T47D (cell line): ENCODE measurements at regions not wholly inside any gene's neighbourhood (a gene's known extent, or its start where the extent isn't known, plus 50 kb on each side); places are given as distances from the start of the nearest gene placed in this dataset.
A peak's percentile ranks its signal among the peaks of the same experiment; 100 is the strongest.
"Not testable (repeated sequence)": the region's sequence is repeated elsewhere in the genome, so short reads cannot be mapped to it uniquely, and the experiment has no call there.

ENCODE experiments used
- DNase-seq, 2 experiments: peaks; one replicate each; pipeline versions ENCODE4 v3.0.0 to v3.0.0-alpha.2; 2011 to 2012; ENCODE audit warnings: low read depth in 1 of 2, low spot score in 1 of 2
- JUND ChIP-seq: IDR thresholded peaks from 2 replicates; pipeline ENCODE4 v1.6.1; 2012; ENCODE audit warnings: low read depth
- in situ Hi-C: cut with HindIII; loops from 2 replicates; pipeline ENCODE4 v1.10.0; 2016; ENCODE audit warnings: low sequenced_read_pairs, low pct_unique_long_range_greater_than_20kb

DNA sequence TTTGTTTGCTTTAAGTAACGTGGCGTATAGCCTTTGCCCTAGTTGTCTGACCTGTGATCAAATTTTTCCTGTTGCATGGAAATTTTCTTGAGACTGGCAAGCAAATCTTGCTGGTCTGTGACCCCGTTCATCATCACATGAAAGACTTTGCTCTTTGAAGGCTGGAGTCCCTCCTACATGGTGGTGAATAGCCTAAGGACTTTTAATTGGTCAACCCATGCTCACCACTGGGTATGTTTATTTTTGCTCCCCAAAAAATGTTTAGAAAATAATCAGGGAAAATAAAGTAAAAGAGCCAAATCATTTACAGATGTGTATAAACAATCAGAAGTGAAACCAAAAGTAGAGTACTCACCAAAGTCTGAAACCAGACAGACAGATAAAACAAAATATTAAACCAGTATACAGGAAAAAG lies 1075.3 kb upstream of the ALCAM start:
- in situ Hi-C loops: no loop called here
- DNase-seq: no peak
- TF ChIP-seq JUND: no peak

DNA sequence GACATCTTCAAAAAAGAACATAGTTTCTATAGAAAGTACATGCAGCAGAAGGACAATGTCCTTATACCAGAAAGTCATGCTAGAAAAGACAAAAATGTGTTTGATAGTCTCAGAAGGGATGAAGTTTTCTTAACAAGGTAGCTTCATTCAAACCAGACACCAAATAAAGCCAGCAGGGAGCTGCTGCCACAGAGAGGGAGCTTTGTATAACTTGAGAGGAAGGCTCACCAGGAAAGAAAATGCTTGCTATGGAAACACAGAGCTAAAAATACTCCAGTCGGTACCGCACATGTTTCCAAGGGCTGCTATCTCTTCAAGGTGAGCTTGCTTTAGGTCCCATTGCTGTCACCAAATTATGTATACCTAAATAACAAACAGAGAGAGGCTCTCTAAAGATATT lies 1074.8 kb upstream of the ALCAM start:
- DNase-seq: peak in 1 of 2 experiments; percentile 25
- no peak for TF ChIP-seq JUND
- in situ Hi-C loops: no loop called here

DNA sequence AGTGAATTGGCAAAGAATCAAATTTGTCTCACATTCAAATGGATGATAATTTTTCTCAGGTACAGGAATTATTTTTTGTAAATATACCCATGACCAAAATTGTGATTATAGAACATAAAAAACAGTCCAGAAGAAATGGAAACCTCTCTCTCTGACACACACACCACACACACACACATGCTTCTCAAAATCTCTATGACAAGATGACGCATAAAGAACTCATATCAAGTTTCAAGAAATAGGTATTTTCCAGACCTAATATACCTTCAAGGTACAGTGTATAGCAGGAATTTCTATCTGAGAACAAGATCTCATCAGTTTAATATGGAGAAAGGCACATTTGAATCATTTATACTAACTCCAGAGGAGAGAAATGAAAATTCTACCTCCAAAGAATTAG lies 1069.1 kb upstream of the ALCAM start:
- DNase-seq: no peak
- no peak for TF ChIP-seq JUND
- in situ Hi-C loops: no loop called here

DNA sequence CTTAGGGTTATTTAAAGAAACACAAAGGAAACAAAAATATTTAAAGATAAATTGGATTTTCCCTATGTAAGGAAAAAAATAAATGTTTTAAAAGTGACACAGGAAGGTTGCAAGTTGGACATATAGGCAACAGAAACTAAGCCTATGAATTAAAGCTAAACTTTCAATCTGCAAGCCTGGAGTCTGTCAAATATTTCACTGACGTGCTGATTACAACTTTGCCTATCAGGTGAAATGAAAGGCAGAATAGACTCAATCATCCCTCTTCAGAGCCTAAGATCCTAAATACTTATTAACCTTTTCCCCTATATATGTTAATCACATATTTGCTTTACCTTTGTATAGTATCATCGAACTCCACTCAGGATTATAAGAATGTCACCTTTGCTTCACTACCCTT lies 1068.0 kb upstream of the ALCAM start:
- no peak for DNase-seq
- no peak for TF ChIP-seq JUND
- in situ Hi-C loops: no loop called here

DNA sequence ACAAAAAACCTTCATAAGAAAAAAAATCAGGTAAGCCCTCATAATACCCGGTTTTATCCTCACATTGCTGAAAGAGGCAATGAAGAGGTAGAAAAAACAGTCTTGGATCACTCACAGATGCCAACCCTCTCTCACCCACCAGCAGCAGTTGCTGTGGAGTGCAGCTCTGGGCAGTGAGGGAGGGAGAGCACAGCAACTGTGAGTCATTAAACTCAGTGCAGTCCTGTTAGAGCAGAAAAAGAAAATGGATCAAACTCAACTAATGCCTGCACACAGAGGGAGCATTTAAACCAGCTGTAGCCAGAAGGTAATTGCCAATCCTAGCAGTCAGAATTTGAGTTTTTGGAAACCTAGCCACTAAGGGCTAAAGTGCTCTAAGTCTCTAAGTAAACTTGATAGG lies 1050.6 kb upstream of the ALCAM start:
- in situ Hi-C loops: no loop called here
- DNase-seq: no peak

DNA sequence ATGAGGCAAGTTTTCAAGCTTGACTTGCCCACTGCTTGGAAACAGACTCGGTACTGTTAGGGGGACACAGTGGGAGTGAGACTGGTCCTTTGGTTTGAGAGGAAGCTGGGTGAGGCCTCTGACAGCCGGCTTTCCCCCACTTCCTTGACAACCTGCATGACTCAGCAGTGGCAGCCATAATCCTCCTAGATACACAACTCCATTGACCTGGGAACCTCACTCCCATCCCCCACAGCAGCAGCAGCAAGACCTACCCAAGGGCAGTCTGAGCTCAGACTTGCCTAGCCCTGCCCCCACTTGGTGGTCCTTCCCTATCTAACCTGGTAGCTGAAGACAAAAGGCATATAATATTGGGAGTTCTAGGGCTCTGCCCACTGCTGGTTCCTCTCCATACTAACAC lies 1043.5 kb upstream of the ALCAM start:
- DNase-seq: no peak
- TF ChIP-seq JUND: no peak
- in situ Hi-C loops: no loop called here

More for the DNA sequence above, 1050.6 kb upstream of the ALCAM start:
- no peak for TF ChIP-seq JUND

DNA sequence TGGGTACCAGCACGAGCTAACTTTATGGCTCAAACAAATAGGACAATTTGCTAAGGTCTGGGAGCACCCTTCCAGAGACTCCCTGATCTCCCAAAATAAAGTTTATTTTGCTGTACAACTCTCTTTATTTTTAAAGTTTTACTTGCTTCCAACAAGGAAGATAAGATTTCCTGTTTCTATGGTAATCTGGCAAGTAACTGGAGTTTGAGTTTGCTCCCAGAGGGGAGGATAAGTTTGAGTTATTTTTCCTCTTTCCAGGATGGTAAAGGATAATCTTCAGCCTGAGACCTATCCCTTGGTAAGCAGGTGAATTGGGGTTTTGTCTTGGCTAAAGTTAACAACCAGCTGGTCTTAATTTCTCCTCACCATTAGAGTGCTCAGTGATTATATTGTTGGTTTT lies 1019.4 kb upstream of the ALCAM start:
- DNase-seq: no peak
- no peak for TF ChIP-seq JUND
- in situ Hi-C loops: no loop called here

DNA sequence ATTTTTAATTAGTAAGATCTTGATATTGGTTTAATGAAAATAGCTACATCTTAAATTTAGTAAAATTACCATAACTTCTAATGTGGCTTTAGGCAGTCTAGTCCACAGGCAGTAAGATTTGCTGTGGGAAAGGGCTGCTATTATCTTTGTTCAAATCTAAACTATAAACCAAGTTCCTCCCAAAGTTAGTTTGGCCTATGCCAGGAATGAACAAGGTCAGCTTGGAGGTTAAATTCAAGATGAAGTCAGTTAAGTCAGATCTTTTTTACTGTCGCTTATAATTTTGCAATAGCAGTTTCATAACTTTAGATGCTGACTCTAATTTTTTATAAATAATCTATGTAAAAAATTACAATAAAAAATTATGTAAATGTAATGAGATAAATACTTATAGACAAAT lies 1016.9 kb upstream of the ALCAM start:
- in situ Hi-C loops: no loop called here
- no peak for TF ChIP-seq JUND
- no peak for DNase-seq

DNA sequence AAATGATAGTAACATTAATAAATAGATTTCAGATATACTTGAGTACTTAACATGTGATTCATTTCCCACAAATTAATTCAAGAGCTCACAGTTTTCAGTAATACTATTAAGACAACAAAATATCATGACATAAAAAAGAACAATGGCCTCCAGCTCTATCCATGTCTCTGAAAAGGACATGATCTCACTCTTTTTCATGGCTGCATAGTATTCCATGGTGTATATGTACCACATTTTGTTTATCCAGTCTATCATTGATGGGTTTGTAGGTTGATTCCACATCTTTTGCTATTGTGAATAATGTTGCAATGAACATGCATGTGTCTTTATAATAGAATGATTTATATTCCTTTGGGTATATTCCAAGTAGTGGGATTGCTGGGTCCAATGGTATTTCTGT lies 1012.8 kb upstream of the ALCAM start:
- in situ Hi-C loops: no loop called here
- no peak for TF ChIP-seq JUND
- DNase-seq: no peak

DNA sequence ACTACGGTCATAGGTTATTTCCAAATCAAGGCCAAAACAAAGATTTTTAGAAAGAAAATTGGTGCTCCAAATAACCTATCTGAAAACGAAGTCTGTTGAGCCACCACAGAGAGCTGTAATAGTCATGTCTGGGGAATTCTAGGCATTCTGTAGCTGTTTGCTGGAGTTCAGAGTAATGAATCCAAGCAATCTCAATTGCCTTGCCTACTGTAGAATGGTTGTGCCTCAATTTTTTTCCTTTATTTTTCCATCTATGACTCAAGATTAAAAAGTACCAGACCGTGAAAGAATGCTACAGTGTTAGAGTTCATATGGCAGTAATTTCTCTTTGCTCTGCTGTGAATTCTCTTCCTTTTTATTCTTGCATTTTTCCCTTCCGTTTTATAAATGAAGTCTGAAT lies 1007.2 kb upstream of the ALCAM start:
- DNase-seq: no peak
- in situ Hi-C loops: no loop called here
- TF ChIP-seq JUND: no peak

DNA sequence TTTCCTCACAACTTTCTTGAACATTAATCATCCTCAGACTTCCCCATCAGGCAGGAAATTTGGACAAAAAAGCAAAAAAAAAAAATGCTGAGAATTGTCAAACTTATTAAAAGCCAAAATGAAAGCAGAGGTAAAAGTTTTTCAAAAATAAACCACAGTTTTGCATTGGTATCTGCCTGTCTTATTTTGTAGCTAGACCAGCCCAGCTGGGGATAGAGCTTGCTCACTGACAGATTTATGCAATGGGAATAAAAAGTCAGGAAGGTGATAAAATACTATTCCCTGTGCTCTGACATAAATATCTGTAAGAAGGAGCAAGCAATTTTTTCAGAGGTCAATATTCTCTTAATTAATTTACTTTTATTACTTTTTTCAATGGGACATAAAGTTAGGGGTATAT lies 1006.7 kb upstream of the ALCAM start:
- no peak for DNase-seq

DNA sequence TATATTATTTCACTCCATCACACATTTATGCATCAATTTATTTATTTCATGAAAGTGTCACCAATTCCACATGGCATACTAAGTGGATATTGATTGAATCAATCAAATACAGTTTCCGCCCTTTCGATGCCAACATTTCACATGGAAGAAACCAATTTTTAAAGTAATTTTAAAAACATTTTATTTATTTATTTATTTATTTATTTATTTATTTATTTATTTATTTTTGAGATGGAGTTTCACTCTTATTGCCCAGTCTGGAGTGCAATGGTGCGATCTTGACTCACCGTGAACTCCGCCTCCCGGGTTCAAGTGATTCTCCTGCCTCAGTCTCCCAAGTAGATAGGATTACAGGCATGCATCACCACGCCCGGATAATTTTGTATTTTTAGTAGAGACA lies 1005.0 kb upstream of the ALCAM start:
- DNase-seq, in situ Hi-C loops: not testable (repeated sequence)

More for the DNA sequence above, 1006.7 kb upstream of the ALCAM start:
- in situ Hi-C loops: no loop called here
- TF ChIP-seq JUND: no peak

DNA sequence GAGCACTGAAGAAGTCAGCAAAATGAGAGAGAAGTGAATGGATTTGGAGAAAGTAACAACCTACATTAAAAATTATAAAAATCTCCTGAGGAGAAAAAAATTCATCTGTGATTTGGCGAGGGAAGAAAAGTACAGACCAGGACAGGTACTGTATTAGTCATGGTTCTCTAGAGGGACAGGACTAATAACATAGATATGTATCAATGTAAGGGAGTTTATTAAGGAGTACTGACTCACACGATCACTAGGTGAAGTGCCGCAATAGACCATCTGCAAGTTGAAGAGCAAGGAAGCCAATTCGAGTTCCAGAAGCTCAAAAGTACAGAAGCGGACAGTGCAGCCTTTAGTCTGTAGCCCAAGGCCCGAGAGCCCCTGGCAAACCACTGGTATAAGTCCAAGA lies 1004.4 kb upstream of the ALCAM start:
- in situ Hi-C loops: no loop called here
- TF ChIP-seq JUND: no peak
- DNase-seq: no peak

DNA sequence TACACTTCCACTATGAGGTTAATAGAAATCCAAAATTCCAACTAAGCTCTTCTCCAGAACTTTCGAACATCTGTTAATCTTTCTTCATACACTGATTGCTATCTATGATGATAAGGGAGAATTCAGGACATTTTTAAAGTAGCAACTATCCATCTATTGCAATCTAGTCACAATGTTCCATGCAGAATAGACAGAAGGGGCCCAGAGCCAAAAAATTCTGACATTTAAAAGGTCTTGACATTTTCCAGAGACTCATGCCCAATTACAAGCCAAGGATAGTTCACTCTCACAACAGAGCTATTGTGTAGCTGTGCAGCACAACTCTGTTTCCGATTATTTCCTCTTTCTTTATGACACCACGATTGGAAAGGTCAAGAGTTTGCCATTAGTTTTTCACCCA lies 999.7 kb upstream of the ALCAM start:
- in situ Hi-C loops: no loop called here
- no peak for TF ChIP-seq JUND
- DNase-seq: no peak

DNA sequence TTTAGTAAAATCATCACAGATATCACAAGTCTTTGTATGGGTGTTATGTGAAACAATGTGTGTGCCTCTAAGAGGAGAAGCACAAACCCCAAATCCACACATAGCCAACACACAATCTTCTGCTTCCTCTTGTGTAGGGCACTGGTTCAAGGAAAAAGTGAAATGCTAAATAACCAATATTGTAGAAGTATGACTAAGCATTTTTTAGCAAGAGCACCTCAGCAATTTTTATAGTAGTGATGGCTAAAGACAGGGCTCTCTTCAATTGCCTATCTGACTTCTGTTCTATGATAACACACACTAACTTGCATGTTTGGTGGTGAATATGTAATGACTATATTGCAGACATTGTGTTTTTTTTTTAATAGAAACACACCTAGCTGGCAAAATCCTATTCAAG lies 997.9 kb upstream of the ALCAM start:
- in situ Hi-C loops: no loop called here
- TF ChIP-seq JUND: no peak
- no peak for DNase-seq
